ENCODE measurements at regions not wholly inside any gene's neighbourhood (a gene's known extent, or its start where the extent isn't known, plus 50 kb on each side); places are given as distances from the start of the nearest gene placed in this dataset.

DNA sequence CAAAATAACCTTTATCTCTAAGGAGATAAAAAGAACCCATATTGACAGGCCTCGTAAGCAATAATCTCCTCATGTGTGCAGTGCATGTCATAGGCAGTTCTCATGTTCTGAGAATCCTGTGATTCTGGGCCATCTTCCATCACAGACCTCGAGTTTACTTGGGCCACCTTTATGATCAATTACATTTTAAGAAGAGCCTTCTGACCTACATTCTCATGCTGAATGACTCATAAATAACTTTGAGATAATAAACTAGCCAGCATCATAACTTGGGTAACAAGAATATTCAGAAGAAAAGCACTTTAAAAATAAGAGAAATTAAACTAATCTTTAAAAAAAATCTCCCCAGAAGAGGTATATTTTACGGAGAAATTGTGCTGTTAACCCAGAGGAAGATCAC, 310.7 kb upstream of the ZNF717 start:
- Histone ChIP-seq H3K36me3 (ENCODE audit: insufficient read depth, low read length) (no peaks in the 10 kb centered on the region), H3K4me3 (ENCODE audit: low read length, poor library complexity, severe bottlenecking) (no peak overlapping the region), H3F3A (ENCODE audit: low read depth) (no peaks in the 10 kb centered on the region), H3K79me2 (ENCODE audit: insufficient read depth, low read length) (no peaks in the 10 kb centered on the region), H3K9me3 (ENCODE audit: insufficient read depth, low read depth, low read length) (no peaks in the 10 kb centered on the region), H3K9me2 (replicated peaks; ENCODE audit: low read depth, low read length) (no peaks in the 10 kb centered on the region), H3K9ac (ENCODE audit: low read depth, low read length, poor library complexity, severe bottlenecking) (no peak overlapping the region), H4K20me1 (ENCODE audit: insufficient read depth, low read length, poor library complexity, severe bottlenecking) (no peaks in the 10 kb centered on the region), H3K4me1 (ENCODE audit: insufficient read depth, low read length, poor library complexity, severe bottlenecking) (no peaks in the 10 kb centered on the region), H3K27me3 (ENCODE audit: insufficient read depth, low read length, poor library complexity, severe bottlenecking) (no peaks in the 10 kb centered on the region), H2AFZ (ENCODE audit: low read length) (no peak overlapping the region), H3K4me2 (ENCODE audit: low read depth, low read length, poor library complexity, severe bottlenecking) (no peak overlapping the region)
- no peak for TF ChIP-seq EZH2phosphoT487 (IDR thresholded peaks at IDR 0.05; ENCODE audit: borderline replicate concordance)
- TF ChIP-seq, protein P1, sequence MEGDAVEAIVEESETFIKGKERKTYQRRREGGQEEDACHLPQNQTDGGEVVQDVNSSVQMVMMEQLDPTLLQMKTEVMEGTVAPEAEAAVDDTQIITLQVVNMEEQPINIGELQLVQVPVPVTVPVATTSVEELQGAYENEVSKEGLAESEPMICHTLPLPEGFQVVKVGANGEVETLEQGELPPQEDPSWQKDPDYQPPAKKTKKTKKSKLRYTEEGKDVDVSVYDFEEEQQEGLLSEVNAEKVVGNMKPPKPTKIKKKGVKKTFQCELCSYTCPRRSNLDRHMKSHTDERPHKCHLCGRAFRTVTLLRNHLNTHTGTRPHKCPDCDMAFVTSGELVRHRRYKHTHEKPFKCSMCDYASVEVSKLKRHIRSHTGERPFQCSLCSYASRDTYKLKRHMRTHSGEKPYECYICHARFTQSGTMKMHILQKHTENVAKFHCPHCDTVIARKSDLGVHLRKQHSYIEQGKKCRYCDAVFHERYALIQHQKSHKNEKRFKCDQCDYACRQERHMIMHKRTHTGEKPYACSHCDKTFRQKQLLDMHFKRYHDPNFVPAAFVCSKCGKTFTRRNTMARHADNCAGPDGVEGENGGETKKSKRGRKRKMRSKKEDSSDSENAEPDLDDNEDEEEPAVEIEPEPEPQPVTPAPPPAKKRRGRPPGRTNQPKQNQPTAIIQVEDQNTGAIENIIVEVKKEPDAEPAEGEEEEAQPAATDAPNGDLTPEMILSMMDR (conservative IDR thresholded peaks at IDR 0.05; ENCODE audit: low read length): no peak

GRCh38 chr3:76096836-76097588, 311.7 kb upstream of the ZNF717 start:
- no peaks in the 10 kb centered on the region for H3K4me1 ChIP-seq (ENCODE audit: insufficient read depth, low read length, poor library complexity, severe bottlenecking)
- H4K20me1 ChIP-seq (ENCODE audit: insufficient read depth, low read length, poor library complexity, severe bottlenecking): no peaks in the 10 kb centered on the region
- no peaks in the 10 kb centered on the region for H3K9me3 ChIP-seq (ENCODE audit: insufficient read depth, low read depth, low read length)
- H3F3A ChIP-seq (ENCODE audit: low read depth): no peaks in the 10 kb centered on the region
- H3K4me3 ChIP-seq (ENCODE audit: low read length, poor library complexity, severe bottlenecking): no peak overlapping the region
- no peaks in the 10 kb centered on the region for H3K9me2 ChIP-seq (replicated peaks; ENCODE audit: low read depth, low read length)
- TF ChIP-seq EZH2phosphoT487 (IDR thresholded peaks at IDR 0.05; ENCODE audit: borderline replicate concordance): no peak
- TF ChIP-seq, protein P1 (conservative IDR thresholded peaks at IDR 0.05; ENCODE audit: low read length): no peak
- H3K79me2 ChIP-seq (ENCODE audit: insufficient read depth, low read length): no peaks in the 10 kb centered on the region
- no peaks in the 10 kb centered on the region for H3K36me3 ChIP-seq (ENCODE audit: insufficient read depth, low read length)
- H3K27me3 ChIP-seq (ENCODE audit: insufficient read depth, low read length, poor library complexity, severe bottlenecking): no peaks in the 10 kb centered on the region
- no peak overlapping the region for H2AFZ ChIP-seq (ENCODE audit: low read length)
- H3K9ac ChIP-seq (ENCODE audit: low read depth, low read length, poor library complexity, severe bottlenecking): no peak overlapping the region
- no peak overlapping the region for H3K4me2 ChIP-seq (ENCODE audit: low read depth, low read length, poor library complexity, severe bottlenecking)

DNA sequence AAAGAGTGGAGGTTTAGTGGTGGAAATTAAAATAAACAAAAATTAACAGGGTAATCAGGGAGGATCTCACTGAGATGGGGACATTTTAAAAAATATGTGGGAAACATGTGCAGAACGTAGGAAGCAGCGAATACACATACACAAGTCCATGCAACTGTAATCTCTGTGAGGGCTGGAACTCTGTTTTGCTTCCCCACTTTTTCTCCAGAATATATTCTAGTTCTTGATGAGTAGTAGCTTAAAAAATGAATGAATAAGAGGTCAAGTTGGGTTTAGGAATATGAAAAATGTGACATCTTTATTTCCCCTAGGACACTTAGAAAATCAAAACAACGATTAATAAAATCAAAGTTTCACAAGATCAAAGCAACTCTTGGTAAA, 312.2 kb upstream of the ZNF717 start:
- no peak overlapping the region for H3K9ac ChIP-seq (ENCODE audit: low read depth, low read length, poor library complexity, severe bottlenecking)

More for the DNA sequence above, 312.2 kb upstream of the ZNF717 start:
- H3K4me3 ChIP-seq (ENCODE audit: low read length, poor library complexity, severe bottlenecking): no peak overlapping the region
- no peaks in the 10 kb centered on the region for H3K79me2 ChIP-seq (ENCODE audit: insufficient read depth, low read length)
- no peak overlapping the region for H2AFZ ChIP-seq (ENCODE audit: low read length)
- H3K4me1 ChIP-seq (ENCODE audit: insufficient read depth, low read length, poor library complexity, severe bottlenecking): no peaks in the 10 kb centered on the region
- H3K9me2 ChIP-seq (replicated peaks; ENCODE audit: low read depth, low read length): no peaks in the 10 kb centered on the region
- TF ChIP-seq, protein P1 (conservative IDR thresholded peaks at IDR 0.05; ENCODE audit: low read length): no peak
- TF ChIP-seq EZH2phosphoT487 (IDR thresholded peaks at IDR 0.05; ENCODE audit: borderline replicate concordance): no peak
- no peaks in the 10 kb centered on the region for H3K36me3 ChIP-seq (ENCODE audit: insufficient read depth, low read length)
- no peaks in the 10 kb centered on the region for H3K27me3 ChIP-seq (ENCODE audit: insufficient read depth, low read length, poor library complexity, severe bottlenecking)
- no peaks in the 10 kb centered on the region for H3K9me3 ChIP-seq (ENCODE audit: insufficient read depth, low read depth, low read length)
- no peak overlapping the region for H3K4me2 ChIP-seq (ENCODE audit: low read depth, low read length, poor library complexity, severe bottlenecking)
- no peaks in the 10 kb centered on the region for H3F3A ChIP-seq (ENCODE audit: low read depth)
- no peaks in the 10 kb centered on the region for H4K20me1 ChIP-seq (ENCODE audit: insufficient read depth, low read length, poor library complexity, severe bottlenecking)

Data from Loucy (cell line).